HG02798 (cell line): ENCODE measurements at regions not wholly inside any gene's neighbourhood (a gene's known extent, or its start where the extent isn't known, plus 50 kb on each side); places are given as distances from the start of the nearest gene placed in this dataset.

Experiments used
- ATAC-seq: cut with Tn5 transposase; IDR thresholded peaks from one replicate; pipeline ENCODE4 v1.9.1; 2021; ENCODE audit warnings: mild to moderate bottlenecking; ENCODE audit not compliant: unreplicated experiment, poor library complexity

DNA sequence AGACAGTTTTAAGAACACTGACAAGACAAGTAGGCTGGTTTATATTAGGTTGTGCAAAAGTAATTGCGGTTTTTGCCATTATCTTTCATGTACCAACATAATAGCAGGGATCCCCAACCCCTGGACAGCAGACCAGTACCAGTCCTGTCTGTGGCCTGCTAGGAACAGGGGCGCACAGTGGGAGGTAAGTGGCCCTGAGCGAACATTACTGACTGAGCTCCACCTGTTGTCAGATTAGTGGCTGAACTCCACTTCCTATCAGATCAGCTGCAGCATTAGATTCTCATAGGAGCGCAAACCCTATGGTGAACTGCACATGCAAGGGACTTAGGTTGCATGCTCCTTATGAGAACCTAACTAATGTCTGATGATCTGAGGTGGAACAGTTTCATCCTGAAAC lies 921.9 kb downstream of the CCDC85A start:
- no peak for ATAC-seq

DNA sequence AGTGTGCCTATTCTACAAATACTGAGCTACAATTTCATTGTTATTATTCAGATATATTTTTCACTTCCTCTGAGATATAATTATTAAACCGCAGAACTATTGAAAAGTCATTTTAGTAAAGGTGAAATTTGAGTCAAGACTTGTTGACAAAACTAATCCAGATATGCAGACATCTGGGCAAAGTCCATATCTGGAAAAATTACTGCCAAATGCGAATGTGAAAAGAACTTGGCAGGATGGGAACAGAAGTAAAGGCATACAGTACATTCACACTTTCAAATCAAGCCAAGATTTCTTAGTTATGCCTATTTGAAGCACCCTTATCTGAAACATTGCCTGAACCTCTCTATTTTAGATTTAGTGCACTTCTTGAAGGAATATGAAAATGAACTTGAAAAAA lies 923.6 kb downstream of the CCDC85A start:
- no peak for ATAC-seq

DNA sequence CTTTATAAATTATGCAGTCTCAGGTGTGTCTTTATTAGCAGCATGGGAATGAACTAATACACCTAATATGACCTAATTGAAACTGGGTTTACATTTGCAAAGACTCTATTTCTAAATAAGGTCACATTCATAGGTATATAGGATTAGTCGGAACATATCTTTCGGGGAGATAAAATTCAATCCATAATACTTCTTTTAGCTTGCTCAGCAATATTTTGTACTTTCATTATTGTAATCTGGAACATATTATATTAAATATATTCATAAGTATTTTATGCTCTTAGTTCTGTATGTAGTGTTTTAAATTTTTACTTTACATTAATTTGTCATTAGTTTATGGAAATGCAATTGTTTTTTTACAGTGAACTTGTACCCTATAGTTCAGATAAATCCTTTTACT lies 927.7 kb downstream of the CCDC85A start:
- ATAC-seq = no peak

DNA sequence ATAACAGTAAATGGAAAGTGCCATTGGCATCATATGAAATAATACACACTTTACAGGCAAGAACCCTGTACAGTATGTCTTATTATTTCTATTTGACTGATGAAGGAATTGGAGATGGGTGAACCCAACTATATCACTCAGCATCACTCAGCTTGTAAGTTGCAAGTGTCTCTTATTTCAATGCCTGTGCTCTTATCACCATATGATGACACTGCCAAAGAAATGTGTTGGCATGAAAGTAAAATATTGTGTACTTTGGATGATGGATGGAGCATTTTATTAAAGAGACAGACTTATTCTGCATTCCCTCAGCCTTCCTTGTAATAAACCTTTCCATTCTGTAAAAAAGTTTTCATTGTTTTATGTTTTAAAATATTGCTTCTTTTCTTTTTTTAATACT lies 927.5 kb upstream of the VRK2 start:
- no peak for ATAC-seq

DNA sequence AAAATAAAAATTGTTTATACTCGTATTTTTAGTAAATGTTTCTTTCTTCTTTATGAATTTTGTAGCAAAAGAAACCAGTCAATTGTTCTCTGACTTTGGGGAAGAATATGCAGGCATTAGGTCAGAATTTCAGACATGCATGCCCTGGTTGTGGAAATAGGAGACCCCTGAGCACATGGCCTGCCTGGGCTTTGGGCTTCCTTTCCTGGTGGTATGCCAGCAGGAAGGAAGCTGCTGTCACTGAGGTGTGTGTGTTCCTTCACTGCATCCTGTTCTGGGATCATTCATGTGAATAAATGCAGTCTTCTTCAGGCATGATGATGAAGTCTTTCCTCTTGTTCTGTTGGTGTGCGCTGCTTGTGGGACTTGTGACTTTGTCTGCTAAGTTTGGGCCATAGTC lies 920.2 kb upstream of the VRK2 start:
- ATAC-seq = no peak

DNA sequence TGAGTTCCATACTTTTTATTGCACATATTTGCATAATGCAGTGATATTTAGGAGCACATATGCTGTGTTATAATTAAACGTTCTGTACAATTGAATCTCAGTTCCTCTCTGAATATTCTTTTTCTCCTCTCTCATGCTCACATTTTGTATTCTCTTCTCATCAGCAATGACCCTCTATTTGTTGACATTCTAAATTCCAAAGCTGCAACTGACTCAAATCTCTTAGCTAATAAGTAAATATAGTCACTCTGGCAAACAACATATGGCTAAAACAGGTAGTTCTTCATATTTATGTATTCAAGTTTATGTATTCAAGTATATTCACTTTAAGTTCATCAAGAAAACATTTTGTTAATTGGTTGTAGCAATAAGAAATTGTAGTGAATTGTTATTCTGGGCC lies 907.4 kb upstream of the VRK2 start:
- no peak for ATAC-seq

DNA sequence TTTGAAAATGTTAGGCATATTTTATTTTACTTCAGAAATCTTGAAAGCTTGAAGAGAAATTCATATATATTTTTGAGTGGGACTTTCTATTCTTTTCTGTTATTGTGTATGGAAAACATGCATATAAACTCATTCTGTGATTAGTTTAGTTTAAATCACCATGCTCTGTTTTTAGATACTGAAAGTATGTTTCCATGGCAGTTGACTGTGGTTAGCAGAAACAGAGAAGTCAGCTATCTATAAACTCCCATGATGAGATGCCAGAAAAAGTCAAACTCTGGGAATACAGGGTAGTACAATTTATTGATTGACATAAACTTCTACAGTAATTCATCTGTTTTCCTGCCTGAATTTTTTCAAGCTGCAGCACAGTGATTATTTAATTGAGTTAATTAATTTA lies 905.3 kb upstream of the VRK2 start:
- ATAC-seq = peak; percentile 52

DNA sequence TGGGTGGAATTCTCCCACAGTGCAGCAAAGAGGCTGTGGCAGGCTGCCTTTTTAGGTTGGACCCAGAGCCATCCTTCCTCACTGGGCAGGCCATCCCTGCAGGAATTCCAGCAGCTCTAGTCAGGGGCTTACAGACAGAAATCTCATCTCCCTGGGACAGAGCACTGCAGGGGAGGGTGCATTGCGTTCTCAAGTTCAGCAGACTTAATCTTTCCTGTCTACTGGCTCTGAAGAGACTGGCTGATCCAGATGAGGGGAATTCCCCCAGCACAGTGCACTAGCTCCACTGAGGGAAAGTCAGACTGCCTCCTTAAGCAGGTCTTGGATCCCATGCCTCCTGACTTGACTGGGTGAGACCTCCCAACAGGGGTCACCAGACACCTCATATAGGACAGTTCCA lies 899.7 kb upstream of the VRK2 start:
- ATAC-seq = no peak

DNA sequence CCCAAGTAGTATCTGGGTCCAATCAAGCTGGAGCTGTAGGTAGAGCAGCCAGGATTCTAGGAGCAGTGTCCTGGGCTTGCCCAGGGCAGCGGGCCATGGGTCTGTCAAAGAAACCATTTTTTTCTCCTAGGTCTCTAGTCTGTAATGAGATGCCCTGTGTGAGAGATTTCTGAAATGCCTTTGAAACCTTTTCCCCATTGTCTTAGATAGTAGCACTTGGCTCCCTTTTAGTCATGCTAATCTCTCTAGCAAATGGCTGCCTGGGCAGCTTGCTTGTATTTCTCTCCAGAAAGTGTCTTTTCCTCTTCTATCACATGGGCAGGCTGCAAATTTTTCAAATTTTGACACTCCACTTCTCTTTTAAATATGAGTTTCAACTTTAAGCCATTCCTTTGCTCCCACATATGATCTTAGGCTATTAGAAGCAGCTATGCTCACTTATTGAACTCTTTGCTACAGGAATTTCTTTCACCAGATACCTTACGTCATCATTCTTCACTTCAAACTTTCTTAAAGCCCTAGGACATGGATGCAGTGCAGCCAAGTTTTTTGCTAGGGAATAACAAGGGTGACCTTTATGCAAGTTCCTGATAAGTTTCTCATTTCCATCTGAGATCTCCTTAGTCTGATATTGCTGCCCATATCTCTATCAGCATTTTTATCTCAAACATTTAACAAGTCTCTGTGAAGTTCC lies 890.2 kb upstream of the VRK2 start:
- no peak for ATAC-seq

DNA sequence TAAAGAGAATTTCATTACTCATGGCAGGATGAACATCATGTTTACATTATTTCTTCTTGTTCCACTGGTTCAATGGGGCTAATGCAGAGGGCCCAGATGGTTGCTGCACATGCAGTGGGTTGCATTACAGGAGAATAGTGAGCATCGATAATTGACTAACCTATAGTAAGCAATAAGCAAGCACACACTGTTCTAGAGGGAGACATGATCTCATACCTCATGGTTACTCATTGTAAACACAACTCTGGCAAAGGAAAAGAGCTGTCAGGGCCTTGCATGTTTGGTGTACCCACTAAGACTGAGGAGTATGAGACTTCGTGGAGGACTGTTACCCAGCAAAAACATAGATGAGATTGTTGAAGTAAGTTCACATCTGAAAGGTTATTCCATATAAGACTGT lies 885.6 kb upstream of the VRK2 start:
- no peak for ATAC-seq

DNA sequence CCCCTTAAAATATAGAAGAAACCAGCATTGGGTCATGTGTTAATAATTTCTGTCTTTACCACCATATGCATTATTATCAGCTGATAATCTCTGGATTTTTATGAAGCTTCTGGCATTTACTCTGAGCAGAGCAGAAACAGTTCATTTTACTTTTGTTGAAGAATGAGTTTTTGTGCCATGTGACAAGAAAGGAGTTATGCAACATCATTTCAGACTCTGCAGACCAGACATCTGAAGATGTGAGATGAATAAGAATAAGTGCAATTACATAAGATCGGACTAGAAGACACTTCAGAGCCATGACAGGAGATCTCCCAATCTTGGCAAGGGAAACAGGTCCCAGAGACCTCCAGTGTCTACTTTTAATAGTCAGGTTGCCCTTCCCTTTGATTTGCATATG lies 869.4 kb upstream of the VRK2 start:
- no peak for ATAC-seq

DNA sequence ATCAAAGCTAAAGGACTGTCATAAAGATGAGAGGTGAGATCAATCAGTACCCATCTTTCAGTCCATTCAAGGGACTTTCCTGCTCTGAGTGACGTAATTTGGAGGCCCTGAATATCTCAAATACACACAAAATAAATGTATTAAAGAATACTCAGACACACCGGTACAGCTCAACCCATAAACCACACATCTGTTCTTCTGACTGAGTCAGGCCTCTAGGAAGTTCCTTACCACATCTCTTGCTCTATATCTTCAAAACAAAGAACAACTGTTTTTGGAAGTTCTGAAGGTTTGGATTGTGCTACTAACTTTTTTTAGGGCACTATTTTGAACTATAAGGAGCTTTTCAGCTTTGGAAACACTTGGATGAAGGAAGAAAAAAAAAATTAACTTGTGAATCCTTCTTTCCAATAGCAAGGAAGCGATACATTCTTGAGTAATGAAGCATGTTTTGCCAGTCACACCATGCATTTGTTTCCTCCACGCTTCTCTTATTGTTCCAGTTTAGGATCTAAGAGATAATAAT lies 866.5 kb upstream of the VRK2 start:
- no peak for ATAC-seq

DNA sequence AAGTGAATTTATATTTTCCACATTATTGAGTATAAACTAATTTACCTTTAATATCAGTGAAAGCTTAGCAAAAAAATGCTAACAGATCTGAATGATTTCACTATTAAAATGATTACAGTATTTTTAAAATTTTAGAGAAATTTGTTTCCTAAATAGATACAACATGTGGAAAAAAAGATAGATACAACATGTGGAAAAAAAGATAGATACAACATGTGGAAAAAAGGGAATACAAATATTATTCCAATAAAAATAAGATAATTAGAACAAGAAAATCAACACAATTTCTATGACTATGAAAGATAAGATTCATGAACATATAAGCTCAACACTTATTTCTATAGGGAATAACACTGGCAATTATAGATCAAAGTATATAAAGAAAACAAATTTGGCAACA lies 865.9 kb upstream of the VRK2 start:
- ATAC-seq = no peak

DNA sequence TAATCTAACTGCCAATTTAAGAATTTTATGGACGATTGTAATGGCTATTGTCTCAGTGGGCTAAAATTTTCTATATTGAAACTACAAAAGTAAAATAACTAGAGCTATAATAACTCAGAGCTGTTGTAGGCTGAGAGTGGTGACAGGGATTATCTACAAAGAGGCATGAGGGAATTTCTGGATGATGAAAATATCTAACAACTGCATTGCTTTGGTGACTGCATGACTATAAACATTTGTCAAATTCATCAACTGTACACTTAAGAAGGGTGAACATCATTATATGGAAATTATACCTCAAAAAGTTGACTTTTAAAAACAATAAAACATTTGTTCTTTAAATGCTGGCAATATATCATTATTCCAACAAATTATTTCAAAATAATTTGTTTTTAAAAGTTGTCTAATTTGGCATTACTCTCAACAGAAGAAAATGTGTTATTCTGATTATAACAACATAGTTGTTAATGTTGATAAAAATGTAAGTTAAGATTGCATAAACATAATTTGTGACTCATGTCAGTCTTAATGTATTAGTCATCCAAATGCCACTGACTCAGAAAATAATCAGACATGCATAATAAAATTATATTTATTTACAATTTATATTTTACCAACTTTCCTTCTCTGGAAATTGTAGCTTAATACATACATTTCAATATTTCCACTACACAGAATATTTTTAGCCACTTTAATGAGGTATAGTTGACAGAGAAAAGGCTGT lies 865.1 kb upstream of the VRK2 start:
- no peak for ATAC-seq

DNA sequence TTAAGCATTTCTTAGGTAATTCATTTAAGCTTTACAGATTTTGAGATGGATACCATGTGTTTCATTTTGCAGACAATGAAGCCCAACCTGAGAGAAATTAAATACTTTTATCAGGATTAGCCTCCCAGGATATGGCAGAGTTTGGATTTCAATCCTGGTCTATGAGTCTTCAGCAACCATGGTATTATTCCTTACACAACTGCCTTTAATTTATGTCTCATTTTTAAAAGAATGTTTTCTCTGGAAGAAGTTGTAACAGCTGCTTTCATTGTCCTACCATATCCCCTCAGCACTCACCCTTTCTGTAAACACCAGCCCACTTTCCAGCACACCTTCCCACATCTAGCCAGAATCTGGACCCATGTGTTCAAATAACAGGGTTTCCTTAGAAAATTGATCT lies 863.7 kb upstream of the VRK2 start:
- ATAC-seq = no peak

DNA sequence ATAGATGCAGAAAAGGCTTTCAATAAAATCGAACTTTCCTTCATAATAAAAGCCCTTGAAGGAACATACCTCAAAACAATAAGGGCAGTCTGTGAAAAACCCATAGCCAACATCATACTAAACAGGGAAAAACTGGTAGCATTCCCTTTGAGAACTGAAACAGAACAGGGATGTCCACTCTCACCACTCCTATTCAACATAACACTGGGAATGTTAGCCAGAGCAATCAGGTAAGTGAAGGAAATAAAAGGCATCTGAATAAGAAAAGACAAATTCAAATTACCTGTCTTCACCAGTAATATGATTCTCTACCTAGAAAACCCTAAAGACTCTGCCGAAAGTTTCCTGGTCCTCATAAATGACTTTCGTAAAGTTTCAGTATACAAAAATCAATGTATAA lies 861.0 kb upstream of the VRK2 start:
- no peak for ATAC-seq

DNA sequence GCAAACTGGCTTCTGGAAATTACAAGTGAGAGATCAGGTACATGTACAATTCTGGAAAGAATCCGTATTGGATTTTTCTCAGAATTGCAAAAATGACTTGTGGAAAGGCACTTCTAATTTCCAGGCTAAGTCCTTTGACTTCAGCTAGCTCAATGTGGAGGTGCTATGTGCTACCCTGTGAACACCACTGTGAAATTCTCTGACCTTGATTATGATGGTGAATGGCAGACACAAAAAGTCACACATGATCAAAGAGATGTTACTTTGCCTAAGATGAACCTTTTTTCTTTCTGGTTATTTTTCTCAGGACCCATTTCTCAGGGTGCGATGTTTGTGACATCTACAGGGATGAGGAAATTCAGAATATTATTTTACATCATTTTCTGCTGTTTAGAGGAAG lies 856.6 kb upstream of the VRK2 start:
- no peak for ATAC-seq

DNA sequence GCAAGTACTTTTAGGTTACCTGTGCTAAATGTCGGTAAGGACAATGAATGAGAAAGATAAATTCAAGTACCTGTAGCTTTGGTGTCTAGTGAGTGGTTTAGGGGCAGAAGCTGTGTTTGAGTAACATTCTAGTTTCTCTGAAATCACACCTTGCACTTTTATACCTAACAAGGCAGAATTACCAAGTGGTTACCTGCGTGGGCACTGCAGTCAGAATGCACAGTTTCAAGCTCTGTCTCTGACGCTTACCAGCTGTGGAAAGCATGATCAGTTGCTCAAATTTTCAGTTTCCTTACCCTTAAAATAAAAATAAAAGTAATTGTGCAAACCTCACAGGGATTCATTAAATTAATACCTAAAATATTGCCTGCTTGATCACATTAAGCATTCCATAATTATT lies 846.9 kb upstream of the VRK2 start:
- peak; percentile 33 for ATAC-seq

DNA sequence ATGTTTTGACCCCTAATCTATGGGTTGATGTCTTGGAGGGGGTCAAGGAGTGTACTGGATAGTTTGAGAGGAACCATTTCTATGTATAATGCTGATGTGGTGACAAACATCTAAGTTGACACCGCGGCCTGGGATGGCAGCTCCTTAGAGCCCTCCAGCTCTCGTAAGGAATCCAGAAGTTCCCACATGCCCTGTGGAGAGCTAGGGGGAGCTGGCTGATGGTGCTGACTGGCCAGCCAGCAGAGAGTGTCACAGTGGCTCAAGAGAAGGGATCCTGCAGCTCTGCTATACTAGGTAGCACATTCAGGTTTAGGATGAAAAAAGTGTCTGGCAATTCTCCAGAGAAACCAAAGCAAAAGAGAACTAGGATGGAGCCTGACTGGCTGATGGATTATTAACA lies 842.2 kb upstream of the VRK2 start:
- no peak for ATAC-seq

DNA sequence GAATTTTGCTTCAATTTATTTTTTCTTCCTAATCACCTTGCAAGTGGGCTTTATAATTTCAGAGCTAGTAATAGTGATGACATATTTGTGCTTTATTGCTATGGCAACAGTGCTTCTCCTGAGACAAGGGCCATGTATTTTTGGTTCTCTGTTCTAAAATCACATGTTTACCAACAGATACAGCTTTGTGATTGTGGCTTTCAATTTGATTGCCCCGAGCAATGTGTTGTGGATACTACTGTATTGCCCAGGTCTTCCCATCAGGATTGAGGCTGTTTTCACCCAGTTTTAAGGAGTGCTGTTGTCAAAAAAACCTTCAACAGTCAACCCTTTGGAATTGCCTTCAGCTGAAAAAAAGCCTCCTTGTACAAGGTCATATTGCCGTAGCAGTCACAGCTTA lies 841.4 kb upstream of the VRK2 start:
- ATAC-seq = no peak

DNA sequence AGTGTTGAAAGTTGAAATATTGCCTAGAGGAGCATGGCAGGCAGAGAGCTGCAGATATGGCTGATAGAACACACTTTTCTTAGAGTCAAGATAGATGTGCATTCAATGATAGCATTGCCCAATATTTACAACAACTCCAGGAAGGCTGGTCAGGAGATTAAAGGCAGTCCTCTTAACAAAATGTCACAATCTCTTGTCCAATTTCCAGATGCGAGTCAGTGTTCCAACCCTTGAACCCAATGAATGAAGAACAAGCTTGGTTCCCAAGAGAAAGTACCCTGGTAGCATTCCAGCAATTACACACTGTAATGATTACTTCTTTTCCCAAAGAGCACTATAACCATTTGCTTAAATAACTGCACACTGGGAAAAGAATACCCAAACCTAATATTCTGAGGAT lies 839.4 kb upstream of the VRK2 start:
- no peak for ATAC-seq

DNA sequence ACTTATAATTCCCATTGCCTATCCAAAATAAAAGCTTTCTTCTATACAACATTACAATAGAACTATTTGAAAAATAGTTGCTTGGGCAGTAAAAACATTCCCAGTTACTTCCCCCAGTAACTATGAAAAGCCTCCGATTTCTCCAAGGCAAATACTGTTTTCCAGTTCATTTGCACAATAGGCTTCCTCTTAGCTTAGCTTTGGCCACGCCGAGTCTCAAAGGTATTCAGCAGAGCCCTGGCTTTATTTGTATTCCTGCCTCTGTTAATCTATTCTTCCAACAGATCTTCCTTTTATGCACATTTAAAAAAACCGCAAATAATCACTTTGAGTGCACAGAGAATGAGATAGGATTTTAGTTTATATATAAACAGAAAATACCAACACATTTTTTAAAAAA lies 836.8 kb upstream of the VRK2 start:
- ATAC-seq = no peak
